ENCODE measurements at regions not wholly inside any gene's neighbourhood (a gene's known extent, or its start where the extent isn't known, plus 50 kb on each side); places are given as distances from the start of the nearest gene placed in this dataset.

DNA sequence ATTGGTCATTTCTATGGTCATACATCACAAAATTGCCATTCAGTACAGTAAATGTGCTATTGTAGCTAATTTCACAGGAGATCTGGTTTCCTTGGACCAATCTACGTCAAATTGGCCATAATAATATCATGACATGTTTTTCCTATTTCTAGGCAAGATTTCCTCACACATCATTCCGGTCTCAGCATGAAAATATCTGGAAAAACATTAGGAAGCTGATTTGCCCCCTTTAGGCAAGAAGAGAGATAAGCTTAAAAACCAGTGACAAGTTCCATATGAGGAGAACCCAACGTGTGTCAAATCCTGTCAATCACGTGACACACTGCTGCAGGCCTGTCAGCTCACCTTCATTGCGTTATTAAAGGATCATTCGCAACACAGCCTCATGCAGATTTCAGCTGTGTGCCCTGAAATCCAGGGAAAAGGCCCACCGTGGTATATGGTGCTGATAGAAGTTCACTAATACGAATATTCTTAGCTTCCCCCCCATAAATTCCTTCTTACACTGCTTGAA is 153.3 kb downstream of the ST8SIA4 start:
- ChIA-PET POLR2A (ENCODE audit: partially characterized antibody) (no interaction called here), CTCF (ENCODE audit: partially characterized antibody) (interaction anchor here (1.1 kb wide), 2 partner anchors 25 to 29 kb away, joined by 3 read pairs; no protein-coding TSS in a partner anchor)
- Histone ChIP-seq H3K4ac (replicated peaks; ENCODE audit: insufficient read length, low read depth, low read length) (no peak overlapping the region), H3K14ac (ENCODE audit: insufficient read length) (no peak overlapping the region), H3K9ac (replicated peaks in 1 of 4; ENCODE audit: extremely low read depth in 1 of 4, low read depth in 3 of 4, low read length in 3 of 4) (no peak overlapping the region), H3K4me1 (replicated peaks in 1 of 4; ENCODE audit: control insufficient read depth in 3 of 4, insufficient read depth in 4 of 4, low read length in 3 of 4) (peaks cover 0 to 5% (median 0%) of the 10 kb centered on the region in 4 experiments; a peak in 2 of 7 replicates), H3K27me3 (replicated peaks in 1 of 4; ENCODE audit: control insufficient read depth in 3 of 4, extremely low read depth in 1 of 4, insufficient read depth in 3 of 4, low read length in 3 of 4) (no peaks in the 10 kb centered on the region), H4K8ac (ENCODE audit: extremely low read depth, insufficient read depth, low read length) (no peak overlapping the region), H4K20me1 (replicated peaks in 1 of 2; ENCODE audit: control insufficient read depth in 1 of 2, insufficient read depth in 2 of 2, low read length in 2 of 2) (no peaks in the 10 kb centered on the region), H3K23me2 (ENCODE audit: low read depth, low read length) (no peaks in the 10 kb centered on the region), H3K27ac (ENCODE audit: low read depth, low read length) (no peak overlapping the region), H3K56ac (replicated peaks; ENCODE audit: insufficient read length, low read depth, low read length) (no peak overlapping the region), H3K18ac (ENCODE audit: extremely low read depth, low read length) (no peak overlapping the region), H2BK12ac (ENCODE audit: low read depth, low read length) (no peak overlapping the region), H3K4me2 (ENCODE audit: insufficient read depth in 1 of 2, low read depth in 2 of 2, low read length in 2 of 2) (no peak overlapping the region), H2AFZ (ENCODE audit: low read length) (no peak overlapping the region), H2BK5ac (ENCODE audit: low read depth, low read length) (no peak overlapping the region), H3K23ac (ENCODE audit: insufficient read length) (no peak overlapping the region), H2BK15ac (ENCODE audit: low read length) (no peak overlapping the region), H2AK5ac (ENCODE audit: low read depth, low read length) (no peak overlapping the region), H2BK20ac (ENCODE audit: low read length) (no peak overlapping the region), H3K4me3 (ENCODE audit: extremely low read depth in 1 of 4, insufficient read depth in 2 of 4, low read depth in 3 of 4, low read length in 4 of 4) (no peak overlapping the region), H4K5ac (ENCODE audit: insufficient read length, low read depth, low read length) (no peak overlapping the region), H3K79me2 (ENCODE audit: control insufficient read depth in 1 of 2, insufficient read depth in 2 of 2, low read length in 2 of 2) (no peaks in the 10 kb centered on the region), H4K91ac (replicated peaks; ENCODE audit: insufficient read length, low read length) (no peak overlapping the region), H2BK120ac (replicated peaks; ENCODE audit: low read depth, low read length) (no peak overlapping the region), H3K79me1 (ENCODE audit: low read depth, low read length) (no peaks in the 10 kb centered on the region), H3K9me3 (ENCODE audit: insufficient read depth in 2 of 2, low read depth in 1 of 2, low read length in 1 of 2) (no peaks in the 10 kb centered on the region), H3K36me3 (ENCODE audit: control insufficient read depth in 2 of 4, insufficient read depth in 4 of 4, low read length in 3 of 4) (no peaks in the 10 kb centered on the region)
- TF ChIP-seq USF2 (IDR thresholded peaks at IDR 0.05; ENCODE audit: low read length) (no peak), POLR2A (IDR thresholded peaks at IDR 0.05; ENCODE audit: control extremely low read depth in 1 of 2, low read depth in 2 of 2, low read length in 2 of 2) (no peak), SP4 (IDR thresholded peaks at IDR 0.05; ENCODE audit: low read length) (no peak), FOSL1 (IDR thresholded peaks at IDR 0.05; ENCODE audit: insufficient read depth, low read depth, low read length) (no peak), SUZ12 (IDR thresholded peaks at IDR 0.05; ENCODE audit: low read length) (no peak), BACH1 (IDR thresholded peaks at IDR 0.05; ENCODE audit: low read length) (no peak), TAF7 (optimal IDR thresholded peaks at IDR 0.05; ENCODE audit: borderline replicate concordance, low read depth, low read length) (no peak)
- TF ChIP-seq, protein P1, sequence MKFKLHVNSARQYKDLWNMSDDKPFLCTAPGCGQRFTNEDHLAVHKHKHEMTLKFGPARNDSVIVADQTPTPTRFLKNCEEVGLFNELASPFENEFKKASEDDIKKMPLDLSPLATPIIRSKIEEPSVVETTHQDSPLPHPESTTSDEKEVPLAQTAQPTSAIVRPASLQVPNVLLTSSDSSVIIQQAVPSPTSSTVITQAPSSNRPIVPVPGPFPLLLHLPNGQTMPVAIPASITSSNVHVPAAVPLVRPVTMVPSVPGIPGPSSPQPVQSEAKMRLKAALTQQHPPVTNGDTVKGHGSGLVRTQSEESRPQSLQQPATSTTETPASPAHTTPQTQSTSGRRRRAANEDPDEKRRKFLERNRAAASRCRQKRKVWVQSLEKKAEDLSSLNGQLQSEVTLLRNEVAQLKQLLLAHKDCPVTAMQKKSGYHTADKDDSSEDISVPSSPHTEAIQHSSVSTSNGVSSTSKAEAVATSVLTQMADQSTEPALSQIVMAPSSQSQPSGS (IDR thresholded peaks at IDR 0.05; ENCODE audit: low read length): no peak
- FAIRE-seq: no peak
- WGBS, 2 experiments (ENCODE audit: extremely low coverage in 1 of 2, insufficient coverage in 1 of 2, insufficient read length in 1 of 2, insufficient replicate concordance in 2 of 2, low coverage in 1 of 2, low lambda C conversion rate in 2 of 2, missing lambda C conversion rate in 1 of 2): 92% methylated on average over 8 of the region's 8 CpGs; no CpG with 5 or more reads in 1 of the 2 experiments
- DNase-seq (ENCODE audit: low read depth in 1 of 2, low spot score in 2 of 2): no peak

Data from H1 (cell line).